ENCODE measurements at regions not wholly inside any gene's neighbourhood (a gene's known extent, or its start where the extent isn't known, plus 50 kb on each side); places are given as distances from the start of the nearest gene placed in this dataset.
"Not testable (repeated sequence)": the region's sequence is repeated elsewhere in the genome, so short reads cannot be mapped to it uniquely, and the experiment has no call there.

DNA sequence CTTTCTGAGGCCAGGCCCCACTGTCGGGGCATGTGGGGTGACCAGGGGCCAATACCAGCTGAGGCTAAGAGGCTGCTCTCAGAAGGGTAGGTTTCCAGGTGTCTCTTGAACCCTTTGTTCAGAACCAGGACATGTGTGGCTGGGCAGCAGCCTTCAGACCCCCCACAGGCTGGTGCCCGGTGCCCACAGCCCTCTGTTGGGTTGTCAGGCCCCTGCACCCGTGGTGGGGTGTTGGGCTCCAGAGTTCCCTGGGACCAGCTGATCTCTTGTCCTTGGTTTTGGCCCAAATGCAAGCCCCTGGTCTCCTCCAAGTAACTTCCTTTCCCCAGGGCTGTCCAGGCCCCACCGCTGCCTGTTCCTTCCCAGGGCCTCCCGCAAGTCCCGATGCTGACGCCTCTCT, 226.0 kb downstream of the TMEM121 start:
- DNase-seq (ENCODE audit: low read depth in 2 of 2), result not testable (repeated sequence)

DNA sequence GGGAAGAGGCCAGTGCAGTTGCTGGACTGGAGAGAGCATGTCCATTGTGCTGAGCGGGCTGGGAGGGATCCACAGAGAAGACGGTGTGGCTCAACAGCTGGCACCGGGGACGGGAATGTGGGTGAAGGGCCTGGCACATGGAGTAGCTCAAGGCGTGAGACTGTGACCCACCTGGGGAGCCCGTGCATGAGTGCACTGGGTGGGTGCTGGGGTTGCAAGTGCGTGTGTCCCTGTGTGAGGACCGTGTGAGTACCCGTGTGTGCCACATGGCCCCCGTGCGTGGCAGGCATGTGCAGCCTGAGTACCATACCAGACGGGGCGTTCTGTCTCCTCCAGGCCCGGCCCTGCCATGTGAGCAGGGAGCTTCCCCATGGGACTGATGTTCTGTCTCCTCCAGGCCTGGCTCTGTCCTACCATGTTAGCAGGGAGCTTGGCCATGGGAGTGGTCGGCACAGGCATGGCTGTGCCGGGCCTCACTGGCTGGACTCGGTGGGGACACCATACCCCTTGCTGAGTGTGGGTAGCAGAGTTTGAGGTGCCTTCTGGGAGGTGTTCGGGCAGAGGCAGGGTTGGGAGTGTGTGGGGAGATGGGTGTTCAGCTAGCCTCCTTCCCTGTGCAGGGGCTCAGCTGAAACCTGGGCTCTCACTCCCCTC, 234.4 kb downstream of the TMEM121 start:
- DNase-seq (ENCODE audit: low read depth in 2 of 2), result no peak

GRCh38 chr14:105761345-105761740, 235.0 kb downstream of the TMEM121 start:
- DNase-seq (ENCODE audit: low read depth in 2 of 2), result not testable (repeated sequence)

GRCh38 chr14:105761842-105762241, 235.5 kb downstream of the TMEM121 start:
- DNase-seq (ENCODE audit: low read depth in 2 of 2), result no peak

DNA sequence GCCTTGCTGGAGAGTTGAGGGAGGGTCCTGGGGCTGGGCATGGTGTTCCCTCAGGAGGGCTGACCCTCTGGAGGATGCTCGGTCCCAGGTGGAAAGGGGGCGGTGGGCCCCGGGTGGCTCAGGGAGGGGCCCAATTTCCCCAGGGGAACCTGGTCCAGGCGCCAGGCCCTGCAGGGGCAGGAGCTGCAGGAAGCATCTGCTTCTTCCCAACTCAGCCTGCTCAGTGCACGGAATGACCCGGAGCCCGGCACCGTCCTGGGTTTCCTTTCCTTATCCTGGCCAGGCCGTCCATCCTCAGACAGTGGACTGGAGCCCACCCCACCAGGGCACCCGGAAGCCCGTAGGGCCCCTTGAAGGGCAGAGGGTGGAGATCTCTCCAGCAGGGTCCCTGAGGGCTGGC, 235.9 kb downstream of the TMEM121 start:
- not testable (repeated sequence) for DNase-seq (ENCODE audit: low read depth in 2 of 2)

- DNase-seq (ENCODE audit: low read depth in 2 of 2), result not testable (repeated sequence)
Observed at GRCh38 chr14:105764254-105764901, 238.0 kb downstream of the TMEM121 start.

DNA sequence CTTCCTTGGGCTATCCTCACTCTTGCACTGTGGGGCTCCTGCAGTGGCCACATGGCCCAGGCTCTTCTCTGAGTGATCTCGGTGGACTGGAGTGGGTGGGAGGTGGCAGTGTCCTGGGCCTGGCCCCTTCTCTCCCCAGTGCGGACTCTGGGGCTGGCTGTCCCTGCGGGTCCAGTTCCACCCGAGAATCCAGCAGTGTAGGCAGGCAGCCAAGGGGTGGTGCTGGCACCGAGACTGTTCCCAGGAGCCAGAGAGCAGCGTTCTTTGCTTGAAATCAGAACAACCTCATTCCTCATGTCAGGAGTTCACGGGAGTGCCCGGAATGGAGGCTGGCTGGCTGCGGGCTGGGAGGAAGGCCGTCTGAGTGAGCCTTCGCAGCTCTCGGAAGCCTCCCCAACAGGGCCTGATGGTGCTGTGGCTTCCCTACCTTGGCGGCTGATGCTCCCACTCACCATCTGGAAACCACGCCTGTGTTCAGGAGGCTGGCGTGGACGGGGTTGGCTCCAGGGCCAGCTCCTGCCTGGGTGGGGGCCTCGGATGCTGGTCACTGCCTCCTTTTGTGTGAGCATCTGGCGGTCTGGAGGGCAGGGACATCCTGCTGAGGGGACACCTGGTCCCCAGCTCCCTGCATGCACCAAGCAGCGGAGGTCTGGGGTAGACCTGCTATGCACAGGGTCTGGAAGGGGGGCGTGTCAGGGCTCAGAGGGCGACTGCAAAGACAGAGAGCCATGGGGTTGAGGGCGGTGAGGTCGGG, 238.9 kb downstream of the TMEM121 start:
- DNase-seq (ENCODE audit: low read depth in 2 of 2), result not testable (repeated sequence)

- no peak for DNase-seq (ENCODE audit: low read depth in 2 of 2)
Observed at GRCh38 chr14:105765893-105766614, 239.7 kb downstream of the TMEM121 start.

DNA sequence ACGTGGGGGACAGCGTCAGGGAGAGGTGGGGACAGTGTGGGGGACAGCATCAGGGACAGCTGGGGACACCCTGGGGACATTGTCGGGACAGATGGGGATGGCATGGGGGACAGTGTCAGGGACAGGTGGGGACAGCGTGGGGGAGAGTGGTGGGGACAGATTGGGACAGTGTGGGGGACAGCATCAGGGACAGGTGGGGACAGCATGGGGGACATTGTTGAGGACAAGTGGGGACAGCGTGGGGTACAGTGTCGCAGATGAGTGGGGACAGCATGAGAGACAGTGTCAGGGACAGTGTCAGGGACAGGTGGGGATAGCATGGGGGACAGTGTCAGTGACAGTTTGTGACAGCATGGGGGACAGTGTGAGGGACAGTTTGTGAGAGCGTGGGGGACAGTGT, 240.9 kb downstream of the TMEM121 start:
- no peak for DNase-seq (ENCODE audit: low read depth in 2 of 2)

GRCh38 chr14:105768039-105768438, 241.7 kb downstream of the TMEM121 start:
- not testable (repeated sequence) for DNase-seq (ENCODE audit: low read depth in 2 of 2)

DNA sequence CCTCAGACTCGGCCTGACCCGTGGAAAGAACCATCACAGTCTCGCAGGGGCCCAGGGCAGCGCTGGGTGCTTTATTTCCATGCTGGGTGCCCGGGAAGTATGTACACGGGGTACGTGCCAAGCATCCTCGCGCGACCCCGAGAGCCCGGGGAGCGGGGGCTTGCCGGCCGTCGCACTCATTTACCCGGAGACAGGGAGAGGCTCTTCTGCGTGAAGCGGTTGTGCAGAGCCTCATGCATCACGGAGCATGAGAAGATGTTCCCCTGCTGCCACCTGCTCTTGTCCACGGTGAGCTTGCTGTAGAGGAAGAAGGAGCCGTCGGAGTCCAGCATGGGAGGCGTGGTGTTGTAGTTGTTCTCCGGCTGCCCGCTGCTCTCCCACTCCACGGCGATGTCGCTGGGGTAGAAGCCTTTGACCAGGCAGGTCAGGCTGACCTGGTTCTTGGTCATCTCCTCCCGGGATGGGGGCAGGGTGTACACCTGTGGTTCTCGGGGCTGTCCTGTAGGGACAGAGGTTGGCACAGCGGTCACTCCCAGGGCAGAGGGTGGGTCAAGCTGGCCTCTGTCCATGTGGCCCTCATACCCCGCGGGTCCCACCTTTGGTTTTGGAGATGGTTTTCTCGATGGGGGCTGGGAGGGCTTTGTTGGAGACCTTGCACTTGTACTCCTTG, 242.8 kb downstream of the TMEM121 start:
- not testable (repeated sequence) for DNase-seq (ENCODE audit: low read depth in 2 of 2)

DNA sequence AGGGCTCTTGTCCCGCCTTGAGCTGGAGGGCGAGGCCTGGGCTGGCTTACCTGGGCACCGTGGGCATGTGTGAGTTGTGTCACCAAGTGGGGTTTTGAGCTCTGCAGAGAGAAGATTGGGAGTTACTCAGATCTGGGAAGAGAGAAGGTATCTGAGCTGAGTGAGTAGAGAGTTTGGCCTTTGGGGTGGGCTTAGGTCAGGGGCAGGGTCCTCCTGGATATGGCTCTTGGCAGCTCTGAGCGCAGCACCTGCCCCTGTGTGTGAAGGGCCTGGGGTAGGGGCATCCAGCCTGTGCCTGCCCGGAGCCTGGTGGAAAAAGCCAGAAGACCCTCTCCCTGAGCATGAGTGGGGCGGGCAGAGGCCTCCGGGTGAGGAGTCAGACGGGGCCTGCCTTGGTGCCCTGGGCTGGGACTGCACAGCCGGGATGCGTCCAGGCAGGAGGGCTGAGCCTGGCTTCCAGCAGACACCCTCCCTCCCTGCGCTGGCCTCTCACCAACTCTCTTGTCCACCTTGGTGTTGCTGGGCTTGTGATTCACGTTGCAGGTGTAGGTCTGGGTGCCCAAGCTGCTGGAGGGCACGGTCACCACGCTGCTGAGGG, 244.3 kb downstream of the TMEM121 start:
- not testable (repeated sequence) for DNase-seq (ENCODE audit: low read depth in 2 of 2)

DNA sequence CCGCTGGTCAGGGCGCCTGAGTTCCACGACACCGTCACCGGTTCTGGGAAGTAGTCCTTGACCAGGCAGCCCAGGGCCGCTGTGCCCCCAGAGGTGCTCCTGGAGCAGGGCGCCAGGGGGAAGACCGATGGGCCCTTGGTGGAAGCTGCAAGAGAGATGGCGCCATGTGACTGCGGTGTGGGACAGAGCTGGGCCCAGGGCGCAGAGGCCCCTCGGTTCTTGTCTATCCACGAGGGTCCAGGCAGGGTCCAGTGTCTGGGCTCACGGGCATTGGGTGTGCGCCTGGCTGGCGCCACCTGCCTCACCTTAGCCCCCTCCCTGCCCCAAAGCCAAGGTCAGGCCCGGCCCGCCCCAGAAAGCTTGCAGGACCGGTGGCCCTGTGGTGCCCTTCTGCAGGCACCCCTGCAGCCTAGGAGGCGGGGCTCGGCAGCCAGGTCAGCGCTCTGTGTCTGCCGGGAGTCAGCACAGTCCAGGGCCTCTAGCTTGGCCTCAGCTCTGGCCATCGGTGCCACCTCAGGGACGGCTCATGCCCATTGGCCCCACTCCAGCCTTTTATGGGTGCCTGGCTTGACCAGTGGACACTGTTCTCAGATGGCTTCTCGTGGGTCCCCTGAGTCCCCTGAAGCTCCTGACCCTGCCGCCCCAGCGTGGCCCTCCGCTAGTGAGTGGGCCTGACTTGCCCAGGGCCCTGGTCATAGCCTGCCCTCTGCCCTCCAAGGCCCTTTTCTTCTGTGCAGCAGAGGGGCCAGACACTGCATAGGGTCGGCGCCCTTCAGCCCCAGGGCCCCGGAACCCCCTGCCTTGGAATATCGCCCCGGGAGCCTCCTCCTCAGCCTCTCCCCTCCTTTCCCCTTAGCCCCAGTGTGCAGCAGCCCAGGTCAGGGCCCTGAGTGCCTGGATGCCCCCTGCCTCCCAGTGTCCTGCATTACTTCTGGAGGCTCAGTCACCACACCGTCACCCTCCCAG, 245.2 kb downstream of the TMEM121 start:
- not testable (repeated sequence) for DNase-seq (ENCODE audit: low read depth in 2 of 2)

- DNase-seq (ENCODE audit: low read depth in 2 of 2), result not testable (repeated sequence)
Observed at GRCh38 chr14:105772710-105773250, 246.4 kb downstream of the TMEM121 start.

DNA sequence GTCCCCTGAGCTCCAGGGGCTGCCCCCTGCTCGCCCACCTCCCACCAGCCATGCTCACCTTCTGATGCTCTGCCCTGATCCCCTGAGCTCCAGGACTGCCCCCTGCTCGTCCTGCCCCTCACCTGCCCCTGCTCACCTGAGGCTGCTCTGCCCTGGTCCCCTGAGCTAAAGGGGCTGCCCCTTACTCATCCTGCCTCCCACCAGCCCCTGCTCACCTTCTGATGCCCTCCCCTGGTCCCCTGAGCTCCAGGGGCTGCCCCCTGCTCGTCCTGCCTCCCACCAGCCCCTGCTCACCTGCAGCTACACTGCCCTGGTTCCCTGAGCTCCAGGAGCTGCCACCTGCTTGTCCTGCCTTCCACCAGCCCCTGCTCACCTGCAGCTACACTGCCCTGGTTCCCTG, 247.2 kb downstream of the TMEM121 start:
- DNase-seq (ENCODE audit: low read depth in 2 of 2), result no peak

DNA sequence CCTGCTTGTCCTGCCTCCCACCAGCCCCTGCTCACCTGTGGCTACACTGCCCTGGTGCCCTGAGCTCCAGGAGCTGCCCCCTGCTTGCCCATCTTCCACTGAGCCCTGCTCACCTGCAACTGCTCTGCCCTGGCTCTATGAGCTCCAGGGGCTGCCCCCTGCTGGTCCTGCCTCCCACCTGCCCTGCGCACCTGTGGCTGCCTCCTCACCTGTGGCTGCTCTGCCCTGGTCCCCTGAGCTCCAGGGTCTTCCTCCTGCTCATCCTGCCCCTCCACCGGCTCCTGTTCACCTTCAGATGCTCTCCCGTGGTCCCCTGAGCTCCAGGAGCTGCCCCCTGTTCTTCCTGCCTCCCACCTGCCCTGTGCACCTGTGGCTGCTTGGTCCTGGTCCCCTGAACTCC, 247.6 kb downstream of the TMEM121 start:
- no peak for DNase-seq (ENCODE audit: low read depth in 2 of 2)

- not testable (repeated sequence) for DNase-seq (ENCODE audit: low read depth in 2 of 2)
Observed at GRCh38 chr14:105774585-105775348, 248.4 kb downstream of the TMEM121 start.

DNA sequence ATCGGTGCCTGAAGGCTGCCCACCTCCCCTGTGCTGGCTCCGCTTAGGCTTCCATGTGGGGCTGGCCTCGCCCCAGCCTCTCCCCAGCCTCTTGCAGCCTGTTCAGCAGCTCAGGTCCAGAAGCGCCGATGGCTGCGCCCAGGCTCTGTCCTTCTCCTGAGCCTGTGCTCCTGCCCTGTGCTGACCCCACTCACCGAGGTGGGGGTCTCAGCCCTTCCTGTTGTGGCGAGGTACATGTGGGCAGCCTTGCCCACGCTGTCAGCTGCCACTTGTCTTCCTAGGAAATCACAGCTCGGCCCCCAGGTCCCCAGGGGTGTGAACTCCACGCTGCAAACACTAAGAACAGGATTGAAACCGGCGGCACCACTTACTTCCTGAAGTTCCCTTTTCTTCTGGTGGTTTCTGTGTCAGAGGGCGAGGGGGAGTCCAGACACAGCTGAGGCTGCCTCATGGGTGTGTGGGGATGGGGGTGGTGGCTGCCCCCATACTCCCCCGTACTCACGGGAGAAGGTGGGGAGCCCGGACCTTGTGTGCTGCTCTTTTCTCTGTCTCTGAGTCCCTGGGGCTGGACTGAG, 249.1 kb downstream of the TMEM121 start:
- not testable (repeated sequence) for DNase-seq (ENCODE audit: low read depth in 2 of 2)

All from stimulated activated CD4-positive, alpha-beta T cell treated with anti-CD3 and anti-CD28 coated beads, Interleukin-12 subunit alpha, Interleukin-12 subunit beta, amount 100 ng/mL, for 24 hours (primary cell).